Stimulated activated CD8-positive, alpha-beta memory T cell treated with anti-CD3 and anti-CD28 coated beads, Interleukin-2, amount 100 ng/mL, for 48 hours (primary cell): ENCODE measurements at regions not wholly inside any gene's neighbourhood (a gene's known extent, or its start where the extent isn't known, plus 50 kb on each side); places are given as distances from the start of the nearest gene placed in this dataset.
A peak's percentile ranks its signal among the peaks of the same experiment; 100 is the strongest.
"Not testable (repeated sequence)": the region's sequence is repeated elsewhere in the genome, so short reads cannot be mapped to it uniquely, and the experiment has no call there.

Experiments used
- DNase-seq, 2 donors: peaks; one replicate each; pipeline ENCODE4 v3.0.0-alpha.2; 2020; ENCODE audit warnings: low read depth in 2 of 2

GRCh38 chrX:55326985-55327384 is 62.3 kb upstream of the PAGE3 start:
- DNase-seq = no peak

DNA sequence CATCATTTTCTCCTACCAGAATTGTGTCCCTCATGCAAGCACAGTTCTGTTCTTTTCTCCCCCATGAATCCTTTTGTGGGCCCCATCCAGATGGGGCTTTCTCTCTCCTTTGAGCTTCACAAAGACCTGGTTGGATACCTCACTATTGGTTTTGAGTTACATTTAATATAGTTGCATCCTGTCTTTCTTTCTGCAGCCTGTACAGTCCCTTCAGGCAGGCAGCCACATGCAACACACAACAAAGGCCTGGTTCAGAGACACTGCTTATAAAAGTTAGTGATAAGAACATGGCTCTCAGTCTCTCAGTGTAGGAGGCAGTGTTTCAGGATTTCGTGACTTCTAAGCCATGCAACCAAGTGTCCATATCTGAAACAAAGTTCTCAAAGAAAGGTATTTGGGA is 70.6 kb upstream of the PAGE3 start:
- no peak for DNase-seq

DNA sequence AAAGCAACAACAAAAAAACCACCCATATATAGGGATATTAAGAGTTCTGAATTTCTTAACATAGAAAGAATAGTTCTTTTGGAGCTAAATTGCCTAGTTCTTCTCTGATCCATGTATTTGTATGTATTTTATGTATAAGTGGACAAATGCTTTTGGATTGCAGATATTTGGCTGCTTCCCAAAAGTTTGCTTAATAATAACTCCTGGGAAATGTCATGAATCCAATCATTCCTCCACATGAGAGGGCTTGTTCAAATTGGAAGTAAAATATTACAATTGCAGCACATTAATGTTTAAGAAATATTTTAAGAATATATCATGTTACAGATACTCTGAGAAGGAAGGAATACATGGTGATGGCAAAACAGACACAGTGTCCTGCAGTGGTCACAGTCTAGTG is 71.5 kb upstream of the PAGE3 start:
- no peak for DNase-seq

- no peak for DNase-seq
These were observed 76.2 kb upstream of the PAGE3 start for GRCh38 chrX:55340896-55341433.

- DNase-seq = peak in 1 of 2 donors; percentile 7
These were observed 78.1 kb upstream of the PAGE3 start for GRCh38 chrX:55342533-55343501.

GRCh38 chrX:55356609-55357008 is 91.9 kb upstream of the PAGE3 start:
- DNase-seq = no peak

GRCh38 chrX:55357236-55357635 is 92.5 kb upstream of the PAGE3 start:
- no peak for DNase-seq

GRCh38 chrX:55379396-55379795 is 72.5 kb upstream of the MAGEH1 start:
- DNase-seq = no peak

- no peak for DNase-seq
These were observed 62.6 kb upstream of the MAGEH1 start for GRCh38 chrX:55389376-55389775.

DNA sequence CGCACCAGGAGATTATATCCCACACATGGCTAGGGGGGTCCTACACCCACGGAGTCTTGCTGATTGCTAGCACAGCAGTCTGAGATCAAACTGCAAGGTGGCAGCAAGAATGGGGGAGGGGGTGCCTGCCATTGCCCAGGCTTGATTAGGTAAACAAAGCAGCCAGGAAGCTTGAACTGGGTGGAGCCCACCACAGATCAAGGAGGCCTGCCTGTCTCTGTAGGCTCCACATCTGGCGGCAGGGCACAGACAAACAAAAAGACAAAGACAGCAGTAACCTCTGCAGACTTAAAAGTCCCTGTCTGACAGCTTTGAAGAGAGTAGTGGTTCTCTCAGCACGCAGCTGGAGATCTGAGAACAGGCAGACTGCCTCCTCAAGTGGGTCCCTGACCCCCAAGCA is 55.1 kb upstream of the MAGEH1 start:
- not testable (repeated sequence) for DNase-seq
